Natural killer cell treated with Interleukin-12 subunit alpha and Interleukin-12 subunit beta and Interleukin-15 and Interleukin-18, amount 100 ng/mL, for 72 hours (primary cell): ENCODE measurements at regions not wholly inside any gene's neighbourhood (a gene's known extent, or its start where the extent isn't known, plus 50 kb on each side); places are given as distances from the start of the nearest gene placed in this dataset.

Experiments used
- ATAC-seq, 2 donors: fragments of 150-1000 bp; cut with Tn5 transposase in 1 of 2; sonication (Bioruptor Pico), chemical (Tn5 transposase) in 1 of 2; 2 replicates each; pipeline ENCODE4 v1.10.0; 2021
- DNase-seq: peaks from one replicate; pipeline ENCODE4 v3.0.0; 2022; ENCODE audit warnings: low spot score
- H3K27ac Mint-ChIP-seq, 2 donors: 1 replicate in 1 of 2; 2 replicates in 1 of 2; pipeline ENCODE4 v1.8.0; 2022; ENCODE audit warnings: mixed read lengths in 2 of 2, mild to moderate bottlenecking in 1 of 2, moderate library complexity in 1 of 2
- H3K27me3 Mint-ChIP-seq, 2 donors: 1 replicate in 1 of 2; 2 replicates in 1 of 2; pipeline ENCODE4 v1.8.0; 2022; ENCODE audit warnings: mixed read lengths in 2 of 2
- H3K36me3 Mint-ChIP-seq: one replicate; pipeline ENCODE4 v1.8.0; 2022; ENCODE audit warnings: mixed read lengths
- H3K4me1 Mint-ChIP-seq, 2 donors: 1 replicate in 1 of 2; 2 replicates in 1 of 2; pipeline ENCODE4 v1.8.0; 2022; ENCODE audit warnings: low read depth in 2 of 2, mixed read lengths in 2 of 2, mild to moderate bottlenecking in 1 of 2
- H3K4me3 Mint-ChIP-seq: one replicate; pipeline ENCODE4 v1.8.0; 2022; ENCODE audit warnings: mixed read lengths
- H3K9me3 Mint-ChIP-seq: 2 replicates; pipeline ENCODE4 v1.8.0; 2022; ENCODE audit warnings: mixed read lengths

DNA sequence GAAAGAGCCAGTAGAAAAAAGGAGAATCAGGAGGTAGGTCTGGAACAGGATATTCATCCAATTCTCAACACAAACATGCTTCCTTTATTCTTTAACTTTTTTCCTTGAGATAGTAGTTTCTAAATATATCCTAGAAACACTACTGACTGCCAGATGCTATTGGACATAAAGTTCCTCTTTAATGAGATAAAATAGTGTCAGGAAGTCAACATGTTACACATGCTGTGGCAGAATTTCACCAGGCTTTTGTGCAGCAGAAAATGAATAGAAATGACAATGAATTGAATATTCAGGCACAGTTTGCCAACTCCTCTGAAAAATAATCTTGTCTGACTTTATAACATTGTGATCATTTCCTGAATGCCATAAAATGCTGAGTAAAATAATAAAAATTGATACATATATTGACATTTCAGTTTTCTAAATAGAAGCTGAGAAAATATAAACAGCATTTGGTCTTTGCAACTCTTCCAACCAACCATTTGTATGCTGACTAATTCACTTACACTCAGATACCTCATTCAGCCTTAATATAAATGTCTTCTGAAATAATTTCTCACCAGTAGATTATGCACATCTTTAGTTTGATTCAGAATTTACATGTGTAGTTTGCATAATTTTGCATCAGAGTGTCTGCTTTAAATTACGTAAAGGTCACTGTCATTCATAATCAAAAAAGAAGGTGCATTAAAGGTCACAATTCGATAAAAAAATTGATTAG is 486.1 kb upstream of the ADGRL2 start:
- DNase-seq: no peak

GRCh38 chr1:81313289-81313688 is 487.4 kb upstream of the ADGRL2 start:
- ATAC-seq: no peak
- Mint-ChIP-seq H3K36me3 (no peaks in the 10 kb centered on the region), H3K4me1 (no peaks in the 10 kb centered on the region), H3K9me3 (peaks cover 11% of the 10 kb centered on the region), H3K27ac (no peak overlapping the region), H3K4me3 (no peak overlapping the region), H3K27me3 (no peaks in the 10 kb centered on the region)
- no peak for DNase-seq

More for the DNA sequence above, 486.1 kb upstream of the ADGRL2 start:
- Mint-ChIP-seq H3K27ac (no peak overlapping the region), H3K36me3 (no peaks in the 10 kb centered on the region), H3K9me3 (peaks cover 11% of the 10 kb centered on the region), H3K27me3 (no peaks in the 10 kb centered on the region), H3K4me1 (no peaks in the 10 kb centered on the region), H3K4me3 (no peak overlapping the region)
- ATAC-seq: no peak

DNA sequence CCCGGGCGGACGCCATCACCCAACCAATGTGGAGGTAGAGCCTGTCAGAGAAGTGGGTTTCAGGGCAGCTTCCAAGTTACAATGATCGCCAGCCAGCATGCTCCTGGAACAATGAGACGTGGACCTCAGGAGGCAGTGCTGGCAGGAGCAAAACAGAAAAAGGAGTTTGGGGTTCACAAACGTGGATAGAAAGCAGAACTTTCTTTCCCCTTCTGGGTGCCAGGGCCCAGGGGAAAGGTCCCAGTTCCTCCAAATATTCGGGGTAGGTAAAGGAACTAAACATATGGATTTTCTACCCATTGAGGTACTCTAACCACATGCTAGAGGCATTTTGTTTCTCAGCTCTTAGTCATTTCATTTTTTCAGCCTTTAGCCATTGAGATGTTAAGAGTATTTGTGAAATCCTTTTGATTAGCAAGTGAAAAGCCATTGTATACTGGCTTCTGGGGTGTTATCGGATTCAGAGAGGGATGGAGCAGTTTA is 488.4 kb upstream of the ADGRL2 start:
- Mint-ChIP-seq H3K36me3 (no peaks in the 10 kb centered on the region), H3K27me3 (no peaks in the 10 kb centered on the region), H3K4me3 (no peak overlapping the region), H3K4me1 (no peaks in the 10 kb centered on the region), H3K27ac (no peak overlapping the region), H3K9me3 (peaks cover 10% of the 10 kb centered on the region)
- ATAC-seq (no peak), DNase-seq (no peak)

- Mint-ChIP-seq H3K36me3 (no peaks in the 10 kb centered on the region), H3K27me3 (no peaks in the 10 kb centered on the region)
- ATAC-seq: no peak
Observed at GRCh38 chr1:81310250-81310649, 490.5 kb upstream of the ADGRL2 start.

GRCh38 chr1:81308191-81308590 is 492.5 kb upstream of the ADGRL2 start:
- ATAC-seq (no peak), DNase-seq (no peak)
- H3K27ac Mint-ChIP-seq: no peak overlapping the region
- H3K27me3 Mint-ChIP-seq: no peaks in the 10 kb centered on the region
- H3K4me3 Mint-ChIP-seq: no peak overlapping the region
- H3K9me3 Mint-ChIP-seq: peaks cover 5% of the 10 kb centered on the region
- H3K36me3 Mint-ChIP-seq: no peaks in the 10 kb centered on the region
- H3K4me1 Mint-ChIP-seq: no peaks in the 10 kb centered on the region

More at GRCh38 chr1:81310250-81310649, 490.5 kb upstream of the ADGRL2 start:
- Mint-ChIP-seq H3K9me3 (peaks cover 8% of the 10 kb centered on the region), H3K4me3 (no peak overlapping the region), H3K27ac (no peak overlapping the region), H3K4me1 (no peaks in the 10 kb centered on the region)
- DNase-seq: no peak

DNA sequence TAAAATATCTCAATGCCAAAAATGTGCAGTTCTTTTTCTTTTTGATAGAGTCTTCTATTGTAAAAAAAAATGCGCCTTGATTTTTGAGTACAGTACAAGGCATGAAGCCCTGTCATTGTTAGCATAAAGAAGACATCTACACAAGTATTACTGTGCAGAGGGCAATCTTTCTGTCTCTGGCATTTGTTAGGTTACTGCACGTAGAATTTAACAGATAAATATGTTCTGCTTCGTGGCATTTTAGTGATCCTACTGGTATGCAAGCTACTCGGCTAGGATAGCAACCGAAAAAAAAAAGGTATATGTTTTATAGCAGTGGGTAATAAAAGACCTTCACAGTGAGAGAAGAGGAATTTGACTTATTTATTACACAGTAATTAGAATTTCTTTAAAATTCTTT is 492.9 kb upstream of the ADGRL2 start:
- Mint-ChIP-seq H3K9me3 (peaks cover 9% of the 10 kb centered on the region), H3K4me3 (no peak overlapping the region), H3K27me3 (no peaks in the 10 kb centered on the region), H3K4me1 (no peaks in the 10 kb centered on the region), H3K36me3 (no peaks in the 10 kb centered on the region), H3K27ac (no peak overlapping the region)
- no peak for DNase-seq
- no peak for ATAC-seq

DNA sequence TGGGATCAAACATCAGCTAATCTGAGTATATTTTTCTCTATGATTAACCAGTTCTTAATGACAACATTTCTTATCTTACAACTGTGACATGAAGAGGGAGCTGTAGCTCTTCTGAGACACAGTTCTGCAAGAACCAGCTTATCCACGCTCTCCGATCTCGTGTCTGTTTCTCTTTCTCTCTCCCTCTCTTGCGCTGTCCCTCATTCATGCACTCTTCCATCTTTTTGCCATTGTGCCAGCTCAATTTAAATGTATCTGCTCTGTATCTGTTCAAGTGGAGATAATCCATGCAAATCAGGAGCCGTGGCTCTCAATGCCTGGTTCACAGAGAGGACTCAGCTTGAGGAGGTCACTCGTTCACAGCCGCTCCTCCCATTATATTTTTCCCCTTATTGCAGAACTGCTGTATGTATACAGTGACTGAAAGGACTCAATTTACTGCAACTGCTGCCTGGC is 494.7 kb upstream of the ADGRL2 start:
- Mint-ChIP-seq H3K27me3 (no peaks in the 10 kb centered on the region), H3K27ac (no peak overlapping the region), H3K9me3 (peaks cover 5% of the 10 kb centered on the region), H3K4me1 (no peaks in the 10 kb centered on the region), H3K36me3 (no peaks in the 10 kb centered on the region), H3K4me3 (no peak overlapping the region)
- no peak for DNase-seq
- ATAC-seq: no peak

DNA sequence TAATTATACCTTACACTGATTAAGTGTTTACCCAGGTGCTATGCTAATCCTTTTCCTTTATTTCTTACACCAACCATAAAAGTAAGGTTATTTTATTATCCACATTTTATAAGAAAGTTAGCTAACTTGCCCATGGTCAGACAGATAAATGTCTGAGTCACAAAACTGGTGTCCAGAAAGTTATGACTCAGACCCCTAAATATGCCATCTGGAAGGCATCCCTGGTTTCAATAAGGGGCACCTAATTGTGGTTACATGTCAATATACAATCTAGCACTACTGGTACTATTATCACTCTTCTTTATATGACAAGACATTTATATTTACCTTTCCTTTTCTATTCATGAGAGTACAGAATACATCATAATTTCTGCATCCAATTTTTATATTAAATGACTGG is 496.5 kb upstream of the ADGRL2 start:
- Mint-ChIP-seq H3K27ac (no peak overlapping the region), H3K4me1 (no peaks in the 10 kb centered on the region), H3K9me3 (peaks cover 5% of the 10 kb centered on the region), H3K36me3 (no peaks in the 10 kb centered on the region), H3K27me3 (no peaks in the 10 kb centered on the region), H3K4me3 (no peak overlapping the region)
- ATAC-seq (no peak), DNase-seq (no peak)

DNA sequence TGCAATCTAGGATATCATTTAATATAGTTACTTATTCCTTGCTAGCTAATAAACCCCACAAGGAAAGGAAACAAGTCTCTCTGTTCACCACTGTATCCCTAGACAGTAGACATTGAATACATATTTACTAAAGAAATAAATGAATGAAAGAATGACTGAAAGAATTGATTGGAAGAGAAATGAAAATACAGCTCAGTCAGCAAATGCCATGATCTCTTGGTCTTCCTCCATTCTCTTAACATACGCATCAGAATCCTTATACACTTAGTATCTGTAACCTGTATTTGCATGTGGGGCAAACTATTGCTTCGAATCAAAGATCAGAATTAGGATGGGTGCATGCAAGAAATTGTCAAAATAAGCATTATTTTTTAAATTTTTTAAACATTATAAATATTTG is 500.8 kb upstream of the ADGRL2 start:
- ATAC-seq: no peak
- DNase-seq: no peak
- no peak overlapping the region for H3K27ac Mint-ChIP-seq
- no peaks in the 10 kb centered on the region for H3K4me1 Mint-ChIP-seq
- H3K9me3 Mint-ChIP-seq: peaks cover 5% of the 10 kb centered on the region
- no peak overlapping the region for H3K4me3 Mint-ChIP-seq
- no peaks in the 10 kb centered on the region for H3K36me3 Mint-ChIP-seq
- no peaks in the 10 kb centered on the region for H3K27me3 Mint-ChIP-seq

DNA sequence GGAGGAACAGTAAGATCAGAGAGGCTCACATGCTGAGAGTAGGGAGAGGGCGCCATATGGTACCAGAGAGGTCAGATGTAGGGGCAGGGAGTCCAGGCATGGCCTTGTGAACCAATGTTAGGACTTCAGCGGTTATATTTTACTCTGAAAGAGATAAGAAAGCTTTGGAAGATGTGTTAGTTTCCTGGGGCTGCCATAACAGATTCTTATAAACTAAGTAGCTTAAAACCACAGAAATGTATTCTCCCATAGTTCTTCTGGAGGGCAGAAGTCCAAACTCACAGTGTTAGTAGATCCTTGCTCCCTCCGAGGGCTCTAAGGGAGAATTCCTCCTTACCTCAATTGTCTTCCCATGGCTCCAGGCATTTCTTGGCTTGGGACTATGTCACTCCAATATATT is 502.5 kb upstream of the ADGRL2 start:
- DNase-seq: no peak
- no peak overlapping the region for H3K4me3 Mint-ChIP-seq
- H3K27me3 Mint-ChIP-seq: no peaks in the 10 kb centered on the region
- H3K9me3 Mint-ChIP-seq: peaks cover 5% of the 10 kb centered on the region
- H3K4me1 Mint-ChIP-seq: no peaks in the 10 kb centered on the region
- H3K27ac Mint-ChIP-seq: no peak overlapping the region
- H3K36me3 Mint-ChIP-seq: no peaks in the 10 kb centered on the region
- no peak for ATAC-seq

- Mint-ChIP-seq H3K4me3 (no peak overlapping the region), H3K4me1 (no peaks in the 10 kb centered on the region), H3K27me3 (no peaks in the 10 kb centered on the region), H3K36me3 (no peaks in the 10 kb centered on the region), H3K9me3 (peaks cover 8% of the 10 kb centered on the region), H3K27ac (no peak overlapping the region)
- DNase-seq (no peak), ATAC-seq (no peak)
Observed at GRCh38 chr1:81296601-81297000, 504.1 kb upstream of the ADGRL2 start.

DNA sequence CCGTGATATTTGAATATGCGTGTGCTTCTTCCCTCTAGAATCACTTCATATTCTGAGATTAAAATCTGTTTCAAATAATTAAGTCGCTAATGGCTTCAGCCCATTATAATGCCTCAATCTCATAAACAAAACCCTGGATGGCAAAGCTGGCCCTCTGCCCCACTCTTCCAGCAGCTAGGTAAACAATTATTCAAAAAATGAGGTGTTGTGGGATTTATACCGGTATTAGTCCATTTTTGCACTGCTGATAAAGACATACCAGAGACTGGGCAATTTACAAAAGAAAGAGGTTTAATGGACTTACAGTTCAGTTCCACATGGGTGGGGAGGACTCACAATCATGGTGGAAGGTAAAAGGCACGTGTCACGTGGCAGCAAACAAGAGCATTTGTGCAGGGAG is 510.4 kb upstream of the ADGRL2 start:
- Mint-ChIP-seq H3K4me1 (no peaks in the 10 kb centered on the region), H3K36me3 (no peaks in the 10 kb centered on the region), H3K27me3 (no peaks in the 10 kb centered on the region), H3K27ac (no peak overlapping the region), H3K4me3 (no peak overlapping the region), H3K9me3 (peaks cover 11% of the 10 kb centered on the region)
- no peak for ATAC-seq
- DNase-seq: no peak

DNA sequence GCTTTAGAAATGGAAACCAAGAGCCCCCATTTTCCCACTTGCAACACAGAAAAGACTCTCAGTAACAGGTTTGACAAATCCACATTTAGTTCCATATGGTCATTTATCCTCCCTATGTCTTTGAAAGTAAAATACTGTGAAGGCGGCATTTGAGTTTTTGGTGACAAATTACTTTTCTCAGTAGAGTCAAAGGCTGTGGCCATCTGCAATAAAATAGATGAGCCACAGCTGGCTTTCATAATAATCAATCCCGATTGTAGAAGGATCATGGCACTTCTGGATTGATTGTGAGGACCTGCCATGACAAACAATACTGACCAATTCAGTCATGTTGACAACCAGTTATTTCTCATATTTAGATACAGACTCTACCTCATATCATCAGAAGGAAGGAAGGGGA is 512.0 kb upstream of the ADGRL2 start:
- ATAC-seq (no peak), DNase-seq (no peak)
- Mint-ChIP-seq H3K4me3 (no peak overlapping the region), H3K9me3 (peaks cover 12% of the 10 kb centered on the region), H3K27ac (no peak overlapping the region), H3K27me3 (no peaks in the 10 kb centered on the region), H3K36me3 (no peaks in the 10 kb centered on the region), H3K4me1 (no peaks in the 10 kb centered on the region)

- Mint-ChIP-seq H3K27me3 (no peaks in the 10 kb centered on the region), H3K27ac (no peak overlapping the region), H3K9me3 (peaks cover 10% of the 10 kb centered on the region), H3K4me1 (no peaks in the 10 kb centered on the region), H3K4me3 (no peak overlapping the region), H3K36me3 (no peaks in the 10 kb centered on the region)
- DNase-seq: no peak
- no peak for ATAC-seq
Observed at GRCh38 chr1:81287411-81288080, 513.2 kb upstream of the ADGRL2 start.
